ENCODE measurements at regions not wholly inside any gene's neighbourhood (a gene's known extent, or its start where the extent isn't known, plus 50 kb on each side); places are given as distances from the start of the nearest gene placed in this dataset.
A peak's percentile ranks its signal among the peaks of the same experiment; 100 is the strongest.
"Not testable (repeated sequence)": the region's sequence is repeated elsewhere in the genome, so short reads cannot be mapped to it uniquely, and the experiment has no call there.

DNA sequence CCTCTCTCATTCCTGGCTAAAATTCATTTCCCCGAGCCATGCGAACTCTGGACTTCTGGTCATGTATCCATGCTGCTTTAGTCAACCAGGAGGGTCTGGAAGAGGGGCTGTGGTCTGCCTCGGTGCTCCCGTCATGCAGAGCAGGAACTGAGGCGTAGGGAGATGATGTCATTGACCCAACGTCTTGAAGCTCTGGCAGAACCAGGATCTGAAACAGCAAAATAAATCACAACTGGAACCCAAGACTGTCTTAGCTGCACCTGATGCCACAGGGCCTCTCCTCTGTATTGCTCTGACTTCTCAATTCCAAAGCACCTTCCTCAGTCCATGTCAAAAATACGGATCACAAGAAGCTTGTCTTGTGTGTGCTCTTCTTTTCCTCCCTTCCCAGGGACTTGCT is 131.0 kb upstream of the LDB2 start:
- Mint-ChIP-seq H3K9me3 (no peaks in the 10 kb centered on the region), H3K4me3 (no peak overlapping the region), H3K36me3 (ENCODE audit: low read depth) (no peaks in the 10 kb centered on the region), H3K27ac (peak overlapping the region in 1 of 3 experiments; percentile 20), H3K4me1 (peaks cover 34% of the 10 kb centered on the region), H3K27me3 (ENCODE audit: low read depth) (peaks cover 12% of the 10 kb centered on the region)
- TF ChIP-seq, protein P1, sequence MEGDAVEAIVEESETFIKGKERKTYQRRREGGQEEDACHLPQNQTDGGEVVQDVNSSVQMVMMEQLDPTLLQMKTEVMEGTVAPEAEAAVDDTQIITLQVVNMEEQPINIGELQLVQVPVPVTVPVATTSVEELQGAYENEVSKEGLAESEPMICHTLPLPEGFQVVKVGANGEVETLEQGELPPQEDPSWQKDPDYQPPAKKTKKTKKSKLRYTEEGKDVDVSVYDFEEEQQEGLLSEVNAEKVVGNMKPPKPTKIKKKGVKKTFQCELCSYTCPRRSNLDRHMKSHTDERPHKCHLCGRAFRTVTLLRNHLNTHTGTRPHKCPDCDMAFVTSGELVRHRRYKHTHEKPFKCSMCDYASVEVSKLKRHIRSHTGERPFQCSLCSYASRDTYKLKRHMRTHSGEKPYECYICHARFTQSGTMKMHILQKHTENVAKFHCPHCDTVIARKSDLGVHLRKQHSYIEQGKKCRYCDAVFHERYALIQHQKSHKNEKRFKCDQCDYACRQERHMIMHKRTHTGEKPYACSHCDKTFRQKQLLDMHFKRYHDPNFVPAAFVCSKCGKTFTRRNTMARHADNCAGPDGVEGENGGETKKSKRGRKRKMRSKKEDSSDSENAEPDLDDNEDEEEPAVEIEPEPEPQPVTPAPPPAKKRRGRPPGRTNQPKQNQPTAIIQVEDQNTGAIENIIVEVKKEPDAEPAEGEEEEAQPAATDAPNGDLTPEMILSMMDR (IDR thresholded peaks at IDR 0.05; ENCODE audit: unreplicated experiment in 3 of 3): no peak

DNA sequence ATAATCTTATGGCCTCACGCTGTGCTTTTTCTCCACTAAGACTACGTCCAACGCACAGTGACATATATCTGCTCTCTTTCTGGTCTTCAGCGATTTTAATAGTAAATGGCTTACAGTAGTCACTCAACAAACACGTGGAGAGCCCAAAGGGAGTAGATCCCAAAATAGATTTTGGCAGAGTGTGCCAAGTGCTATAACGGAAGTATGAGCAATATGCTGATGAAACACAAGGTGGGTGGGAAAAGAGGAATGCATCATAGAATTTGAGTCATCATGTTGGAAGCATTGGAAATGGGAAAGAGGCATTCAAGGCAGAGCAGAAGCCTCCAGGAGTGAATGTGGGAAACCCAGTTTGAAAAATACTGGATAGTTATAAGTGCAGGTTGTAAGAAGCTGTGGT is 129.1 kb upstream of the LDB2 start:
- Mint-ChIP-seq H3K4me3 (no peak overlapping the region), H3K4me1 (peaks cover 16% of the 10 kb centered on the region), H3K27ac (peak overlapping the region in 1 of 3 experiments; percentile 20), H3K36me3 (ENCODE audit: low read depth) (no peaks in the 10 kb centered on the region), H3K9me3 (no peaks in the 10 kb centered on the region), H3K27me3 (ENCODE audit: low read depth) (peaks cover 13% of the 10 kb centered on the region)
- TF ChIP-seq, protein P1 (IDR thresholded peaks at IDR 0.05; ENCODE audit: unreplicated experiment in 3 of 3): no peak

DNA sequence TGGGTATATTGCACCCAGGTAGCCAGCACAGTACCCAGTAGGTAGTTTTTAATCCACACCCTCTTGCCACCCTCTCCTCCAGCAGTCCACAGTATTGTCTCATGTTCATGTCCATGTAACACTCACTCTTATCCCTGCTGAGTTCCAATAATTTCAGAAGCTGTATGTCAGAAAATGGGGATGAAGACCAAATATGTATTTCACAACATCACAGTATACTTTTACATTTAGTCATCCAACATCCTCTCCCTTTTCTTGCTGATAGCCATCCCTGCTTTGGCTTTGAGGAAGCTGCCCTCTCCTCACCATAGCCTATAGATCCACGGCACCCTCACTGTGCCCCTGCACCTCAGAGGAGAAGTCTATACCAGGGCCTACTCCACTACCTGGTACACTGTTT is 126.0 kb upstream of the LDB2 start:
- Mint-ChIP-seq H3K27ac (no peak overlapping the region), H3K4me3 (no peak overlapping the region), H3K27me3 (ENCODE audit: low read depth) (peaks cover 11% of the 10 kb centered on the region), H3K4me1 (peaks cover 5% of the 10 kb centered on the region), H3K9me3 (no peaks in the 10 kb centered on the region), H3K36me3 (ENCODE audit: low read depth) (no peaks in the 10 kb centered on the region)
- TF ChIP-seq, protein P1 (IDR thresholded peaks at IDR 0.05; ENCODE audit: unreplicated experiment in 3 of 3): no peak

DNA sequence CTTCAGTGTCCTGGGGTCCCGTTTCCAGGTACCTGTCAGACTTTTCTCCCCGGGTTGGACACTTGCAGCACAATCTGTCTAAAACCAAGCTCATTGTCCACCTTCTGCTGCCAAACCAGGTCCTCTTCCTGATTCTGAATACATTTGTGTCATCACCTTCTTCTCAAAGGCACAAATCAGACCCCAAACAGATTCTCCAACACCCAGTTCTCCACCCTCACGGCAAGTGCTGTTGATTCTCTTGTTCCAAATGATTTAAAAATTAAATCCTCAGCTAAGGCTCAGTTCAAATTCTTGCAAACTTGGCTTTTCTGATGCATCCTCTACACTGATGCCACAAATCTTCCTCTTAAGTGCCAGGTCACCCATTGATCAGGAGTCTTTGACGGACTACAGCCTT is 122.5 kb upstream of the LDB2 start:
- H3K9me3 Mint-ChIP-seq: no peaks in the 10 kb centered on the region
- H3K4me3 Mint-ChIP-seq: no peak overlapping the region
- no peaks in the 10 kb centered on the region for H3K36me3 Mint-ChIP-seq (ENCODE audit: low read depth)
- TF ChIP-seq, protein P1 (IDR thresholded peaks at IDR 0.05; ENCODE audit: unreplicated experiment in 3 of 3): no peak
- H3K27me3 Mint-ChIP-seq (ENCODE audit: low read depth): peaks cover 6% of the 10 kb centered on the region
- no peak overlapping the region for H3K27ac Mint-ChIP-seq
- H3K4me1 Mint-ChIP-seq: no peaks in the 10 kb centered on the region

DNA sequence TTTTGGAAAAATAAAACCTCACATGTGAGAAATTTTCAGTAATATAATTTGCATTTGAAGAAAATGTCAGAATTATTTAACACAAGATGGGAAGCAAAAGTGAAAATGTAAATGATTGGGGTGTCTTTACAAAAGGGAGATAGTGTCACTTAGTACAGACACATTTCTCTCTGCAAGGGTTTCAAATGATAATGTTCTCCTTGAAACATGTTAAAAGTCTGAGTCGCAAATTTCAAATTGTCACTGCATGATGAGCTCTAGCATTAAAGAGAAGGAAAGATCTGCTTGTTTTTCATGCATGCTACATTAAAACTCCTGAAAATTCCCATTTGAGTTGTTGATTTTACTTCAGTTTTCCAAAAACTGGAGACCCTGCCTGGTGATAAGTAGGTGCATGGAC is 122.0 kb upstream of the LDB2 start:
- Mint-ChIP-seq H3K36me3 (ENCODE audit: low read depth) (no peaks in the 10 kb centered on the region), H3K4me3 (no peak overlapping the region), H3K9me3 (no peaks in the 10 kb centered on the region), H3K27ac (no peak overlapping the region), H3K4me1 (no peaks in the 10 kb centered on the region), H3K27me3 (ENCODE audit: low read depth) (peaks cover 6% of the 10 kb centered on the region)
- TF ChIP-seq, protein P1 (IDR thresholded peaks at IDR 0.05; ENCODE audit: unreplicated experiment in 3 of 3): no peak

DNA sequence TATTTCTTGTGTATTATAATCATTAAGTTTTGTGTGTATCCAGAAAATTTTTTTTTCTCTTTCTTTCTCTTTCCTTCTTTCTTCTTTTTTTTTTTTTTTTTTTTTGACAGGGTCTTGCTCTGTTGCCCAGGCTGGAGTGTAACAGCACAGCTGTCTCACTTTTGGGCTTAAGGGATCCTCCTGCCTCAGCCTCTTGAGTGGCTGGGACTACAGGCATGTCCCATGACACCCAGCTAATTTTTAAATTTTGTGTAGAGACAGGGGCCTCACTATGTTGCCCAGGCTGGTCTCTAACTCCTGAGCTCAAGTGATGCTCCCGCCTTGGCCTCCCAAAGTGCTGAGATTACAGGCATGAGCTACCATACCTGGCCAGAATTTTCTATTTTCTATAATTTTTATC is 120.2 kb upstream of the LDB2 start:
- H3K9me3 Mint-ChIP-seq; H3K27me3 Mint-ChIP-seq (ENCODE audit: low read depth); H3K27ac Mint-ChIP-seq; H3K4me3 Mint-ChIP-seq; H3K4me1 Mint-ChIP-seq; H3K36me3 Mint-ChIP-seq (ENCODE audit: low read depth): not testable (repeated sequence)

Measured in nephron (organoid).